ENCODE measurements at regions not wholly inside any gene's neighbourhood (a gene's known extent, or its start where the extent isn't known, plus 50 kb on each side); places are given as distances from the start of the nearest gene placed in this dataset.

- H3K9me3 ChIP-seq (replicated peaks; ENCODE audit: control insufficient read depth, insufficient read depth, low read length) = no peaks in the 10 kb centered on the region
- H3K36me3 ChIP-seq (ENCODE audit: control insufficient read depth in 2 of 2, extremely low read depth in 1 of 2, insufficient read depth in 2 of 2, low read length in 2 of 2) = no peaks in the 10 kb centered on the region
- no peak overlapping the region for H2AFZ ChIP-seq (ENCODE audit: low read depth, low read length)
- TF ChIP-seq MYC (IDR thresholded peaks at IDR 0.05; ENCODE audit: low read depth, low read length) = no peak
- TF ChIP-seq EZH2 (IDR thresholded peaks at IDR 0.05; ENCODE audit: borderline replicate concordance, low read depth, low read length, severe bottlenecking) = no peak
- no peak for TF ChIP-seq JUN (IDR thresholded peaks at IDR 0.05; ENCODE audit: borderline replicate concordance, insufficient read depth, insufficient read length, low read depth)
- no peak for TF ChIP-seq GATA2 (IDR thresholded peaks at IDR 0.05; ENCODE audit: insufficient read depth, insufficient read length, low read depth, low read length)
- no peak for TF ChIP-seq POLR2A (IDR thresholded peaks at IDR 0.05; ENCODE audit: low read depth, low read length)
- no peak for TF ChIP-seq MAX (IDR thresholded peaks at IDR 0.05; ENCODE audit: insufficient read depth, insufficient read length)
- TF ChIP-seq, protein P1, sequence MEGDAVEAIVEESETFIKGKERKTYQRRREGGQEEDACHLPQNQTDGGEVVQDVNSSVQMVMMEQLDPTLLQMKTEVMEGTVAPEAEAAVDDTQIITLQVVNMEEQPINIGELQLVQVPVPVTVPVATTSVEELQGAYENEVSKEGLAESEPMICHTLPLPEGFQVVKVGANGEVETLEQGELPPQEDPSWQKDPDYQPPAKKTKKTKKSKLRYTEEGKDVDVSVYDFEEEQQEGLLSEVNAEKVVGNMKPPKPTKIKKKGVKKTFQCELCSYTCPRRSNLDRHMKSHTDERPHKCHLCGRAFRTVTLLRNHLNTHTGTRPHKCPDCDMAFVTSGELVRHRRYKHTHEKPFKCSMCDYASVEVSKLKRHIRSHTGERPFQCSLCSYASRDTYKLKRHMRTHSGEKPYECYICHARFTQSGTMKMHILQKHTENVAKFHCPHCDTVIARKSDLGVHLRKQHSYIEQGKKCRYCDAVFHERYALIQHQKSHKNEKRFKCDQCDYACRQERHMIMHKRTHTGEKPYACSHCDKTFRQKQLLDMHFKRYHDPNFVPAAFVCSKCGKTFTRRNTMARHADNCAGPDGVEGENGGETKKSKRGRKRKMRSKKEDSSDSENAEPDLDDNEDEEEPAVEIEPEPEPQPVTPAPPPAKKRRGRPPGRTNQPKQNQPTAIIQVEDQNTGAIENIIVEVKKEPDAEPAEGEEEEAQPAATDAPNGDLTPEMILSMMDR (IDR thresholded peaks at IDR 0.05; ENCODE audit: extremely low read depth in 1 of 2, insufficient read depth in 1 of 2, low read depth in 1 of 2, low read length in 2 of 2) = no peak
- no peak for TF ChIP-seq POLR2AphosphoS5 (IDR thresholded peaks at IDR 0.05; ENCODE audit: insufficient read depth, low read depth, low read length)
- TF ChIP-seq FOS (IDR thresholded peaks at IDR 0.05; ENCODE audit: borderline replicate concordance, insufficient read depth, low read length) = no peak
- H3K4me3 ChIP-seq (replicated peaks in 1 of 3; ENCODE audit: insufficient read depth in 1 of 3, low read depth in 1 of 3, low read length in 3 of 3) = no peak overlapping the region
- no peaks in the 10 kb centered on the region for H3K4me1 ChIP-seq (ENCODE audit: control insufficient read depth, extremely low read depth, insufficient read depth, low read length)
- H3K9me1 ChIP-seq (replicated peaks; ENCODE audit: control insufficient read depth, extremely low read depth, insufficient read depth, low read length) = no peaks in the 10 kb centered on the region
- H3K27ac ChIP-seq (ENCODE audit: insufficient read depth, low read depth, low read length) = no peak overlapping the region
- no TSS peak for BruUV-seq (replicated peaks)
- H3K27me3 ChIP-seq (ENCODE audit: control insufficient read depth in 2 of 2, insufficient read depth in 2 of 2, low read length in 2 of 2) = no peaks in the 10 kb centered on the region
- H4K20me1 ChIP-seq (replicated peaks; ENCODE audit: control insufficient read depth, extremely low read depth, insufficient read depth, low read length) = no peaks in the 10 kb centered on the region
- H3K4me2 ChIP-seq (ENCODE audit: insufficient read depth, low read length) = no peak overlapping the region
- no peak for DNase-seq (ENCODE audit: low read depth, low spot score)
- no peaks in the 10 kb centered on the region for H3K79me2 ChIP-seq (ENCODE audit: control insufficient read depth, insufficient read depth, low read length)
- no peak for FAIRE-seq
- CTCF ChIA-PET = no interaction called here
- POLR2A ChIA-PET = no interaction called here
- dilution Hi-C loops (cut with MboI; ENCODE audit: extremely low pct_ligation_motif_present, low sequenced_read_pairs) (no loop called here), intact Hi-C loops (cut with micrococcal nuclease) (no loop called here)
- H3K9ac ChIP-seq (replicated peaks; ENCODE audit: extremely low read depth, insufficient read depth, low read length) = no peak overlapping the region
These were observed 406.3 kb downstream of the RPL10L start for GRCh38 chr14:46245276-46245675.
